GM23338 (cell line): ENCODE measurements at regions not wholly inside any gene's neighbourhood (a gene's known extent, or its start where the extent isn't known, plus 50 kb on each side); places are given as distances from the start of the nearest gene placed in this dataset.
A peak's percentile ranks its signal among the peaks of the same experiment; 100 is the strongest.

Experiments used
- ATAC-seq: fragments of 200-7000 bp; cut with Tn5 transposase; 3 replicates; pipeline ENCODE4 v1.9.1; 2020
- DNase-seq: peaks from one replicate; pipeline ENCODE4 v3.0.0-alpha.2; 2015; ENCODE audit warnings: low spot score
- H2AFZ ChIP-seq: fragments of 200-600 bp; sonication (generic); 2 replicates; pipeline ENCODE4 v1.8.0; 2016; ENCODE audit warnings: antibody characterized with exemption, mild to moderate bottlenecking, moderate library complexity
- H3F3A ChIP-seq: fragments of 200-600 bp; sonication (generic); replicated peaks from 2 replicates; pipeline ENCODE4 v1.8.0; 2017; ENCODE audit warnings: antibody characterized with exemption, mixed run types, low read depth
- H3K27ac ChIP-seq: fragments of 200-600 bp; sonication (generic); 2 replicates; pipeline ENCODE4 v1.6.1; 2016; ENCODE audit warnings: low read depth
- H3K27me3 ChIP-seq: fragments of 200-600 bp; sonication (generic); 2 replicates; pipeline ENCODE4 v1.8.0; 2016; ENCODE audit warnings: mild to moderate bottlenecking, mixed run types, moderate library complexity; ENCODE audit not compliant: insufficient read depth
- H3K36me3 ChIP-seq: fragments of 200-600 bp; sonication (generic); 2 replicates; pipeline ENCODE4 v1.8.0; 2016; ENCODE audit warnings: mild to moderate bottlenecking; ENCODE audit not compliant: insufficient read depth
- H3K4me1 ChIP-seq: fragments of 200-600 bp; sonication (generic); 2 replicates; pipeline ENCODE4 v1.8.0; 2016; ENCODE audit warnings: mild to moderate bottlenecking, moderate library complexity; ENCODE audit not compliant: insufficient read depth
- H3K4me2 ChIP-seq: fragments of 200-600 bp; sonication (generic); 2 replicates; pipeline ENCODE4 v1.7.1; 2017; ENCODE audit warnings: mixed run types
- H3K4me3 ChIP-seq: fragments of 200-600 bp; sonication (generic); 2 replicates; pipeline ENCODE4 v1.6.1; 2016; ENCODE audit warnings: mixed run types
- H3K79me2 ChIP-seq: fragments of 200-600 bp; sonication (generic); replicated peaks from 2 replicates; pipeline ENCODE4 v1.8.0; 2017; ENCODE audit warnings: mild to moderate bottlenecking; ENCODE audit not compliant: insufficient read depth
- H3K9me2 ChIP-seq: fragments of 200-600 bp; sonication (generic); 2 replicates; pipeline ENCODE4 v1.8.0; 2017; ENCODE audit not compliant: insufficient read depth
- H4K20me1 ChIP-seq: fragments of 200-600 bp; sonication (generic); replicated peaks from 2 replicates; pipeline ENCODE4 v1.8.0; 2017; ENCODE audit warnings: mild to moderate bottlenecking; ENCODE audit not compliant: insufficient read depth
- H3K27ac Mint-ChIP-seq: 2 replicates; pipeline ENCODE4 v1.8.0; 2020; ENCODE audit warnings: inconsistent platforms, mild to moderate bottlenecking, moderate library complexity, mixed read lengths
- H3K27me3 Mint-ChIP-seq: 3 replicates; pipeline ENCODE4 v1.8.0; 2022; ENCODE audit warnings: low read depth, mild to moderate bottlenecking, moderate library complexity, mixed read lengths, inconsistent platforms; ENCODE audit not compliant: insufficient read depth, poor library complexity
- H3K36me3 Mint-ChIP-seq: 3 replicates; pipeline ENCODE4 v1.8.0; 2021; ENCODE audit warnings: low read depth, mild to moderate bottlenecking, inconsistent platforms, moderate library complexity, mixed read lengths
- H3K4me1 Mint-ChIP-seq: 3 replicates; pipeline ENCODE4 v1.8.0; 2020; ENCODE audit warnings: mild to moderate bottlenecking, inconsistent platforms, mixed read lengths
- H3K4me3 Mint-ChIP-seq: 3 replicates; pipeline ENCODE4 v1.8.0; 2021; ENCODE audit warnings: moderate library complexity, mild to moderate bottlenecking, inconsistent platforms, mixed read lengths
- H3K9me3 Mint-ChIP-seq: 3 replicates; pipeline ENCODE4 v1.8.0; 2020; ENCODE audit warnings: moderate library complexity, mild to moderate bottlenecking, inconsistent platforms, mixed read lengths
- JUNB ChIP-seq: IDR thresholded peaks from one replicate; pipeline ENCODE4 v1.6.1; 2016; ENCODE audit warnings: antibody characterized with exemption; ENCODE audit not compliant: unreplicated experiment
- NANOG ChIP-seq: IDR thresholded peaks from 2 replicates; pipeline ENCODE4 v1.6.1; 2016; ENCODE audit warnings: antibody characterized with exemption, borderline replicate concordance
- STAT1 ChIP-seq: IDR thresholded peaks from one replicate; pipeline ENCODE4 v1.6.1; 2016; ENCODE audit warnings: antibody characterized with exemption; ENCODE audit not compliant: unreplicated experiment
- ZNF114 ChIP-seq: fragments of 250-450 bp; sonication (Bioruptor Pico); IDR thresholded peaks from 2 replicates; pipeline ENCODE4 v1.5.0; 2020; ENCODE audit warnings: mild to moderate bottlenecking, moderate library complexity
- ZNF331 ChIP-seq: fragments of 250-450 bp; sonication (Bioruptor Pico); IDR thresholded peaks from 2 replicates; pipeline ENCODE4 v1.5.0; 2020; ENCODE audit warnings: low read depth, mild to moderate bottlenecking, moderate library complexity
- TF ChIP-seq, protein P1 (sequence below), 2 experiments: fragments of 200-600 bp in 1 of 2; sonication (generic) in 1 of 2; conservative IDR thresholded peaks; 2 replicates each; pipeline versions ENCODE4 v1.5.1 to v1.6.1; 2016 to 2017; ENCODE audit warnings: antibody characterized with exemption in 2 of 2, low read depth in 2 of 2, mild to moderate bottlenecking in 2 of 2, moderate library complexity in 1 of 2
- TF ChIP-seq, protein P2 (sequence below): fragments of 250-450 bp; sonication (Bioruptor Pico); IDR thresholded peaks from 2 replicates; pipeline ENCODE4 v1.5.0; 2020; ENCODE audit warnings: mild to moderate bottlenecking, moderate library complexity

DNA sequence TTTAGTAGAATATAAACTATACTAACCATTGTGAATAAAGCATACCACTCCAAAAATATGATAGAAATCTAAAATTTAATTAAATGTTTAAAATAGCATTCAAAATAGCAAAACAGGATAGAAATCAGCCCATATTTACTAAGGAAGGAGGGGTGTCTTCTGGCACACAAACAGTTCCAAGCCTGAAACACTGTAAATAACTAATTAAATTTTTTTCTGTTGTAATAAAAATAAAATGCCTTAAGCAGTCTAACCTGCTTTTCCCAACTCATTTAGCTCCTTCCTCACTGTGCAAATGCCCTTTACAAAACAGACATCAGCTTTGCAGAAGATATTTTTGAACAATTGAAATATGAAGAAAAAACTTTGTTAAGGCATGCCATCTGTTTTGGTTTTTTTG, 707.1 kb upstream of the USP15 start (continued):
- TF ChIP-seq NANOG (no peak), ZNF331 (no peak), ZNF114 (CRISPR knock-in tag) (no peak), JUNB (no peak)
- TF ChIP-seq, protein P1, sequence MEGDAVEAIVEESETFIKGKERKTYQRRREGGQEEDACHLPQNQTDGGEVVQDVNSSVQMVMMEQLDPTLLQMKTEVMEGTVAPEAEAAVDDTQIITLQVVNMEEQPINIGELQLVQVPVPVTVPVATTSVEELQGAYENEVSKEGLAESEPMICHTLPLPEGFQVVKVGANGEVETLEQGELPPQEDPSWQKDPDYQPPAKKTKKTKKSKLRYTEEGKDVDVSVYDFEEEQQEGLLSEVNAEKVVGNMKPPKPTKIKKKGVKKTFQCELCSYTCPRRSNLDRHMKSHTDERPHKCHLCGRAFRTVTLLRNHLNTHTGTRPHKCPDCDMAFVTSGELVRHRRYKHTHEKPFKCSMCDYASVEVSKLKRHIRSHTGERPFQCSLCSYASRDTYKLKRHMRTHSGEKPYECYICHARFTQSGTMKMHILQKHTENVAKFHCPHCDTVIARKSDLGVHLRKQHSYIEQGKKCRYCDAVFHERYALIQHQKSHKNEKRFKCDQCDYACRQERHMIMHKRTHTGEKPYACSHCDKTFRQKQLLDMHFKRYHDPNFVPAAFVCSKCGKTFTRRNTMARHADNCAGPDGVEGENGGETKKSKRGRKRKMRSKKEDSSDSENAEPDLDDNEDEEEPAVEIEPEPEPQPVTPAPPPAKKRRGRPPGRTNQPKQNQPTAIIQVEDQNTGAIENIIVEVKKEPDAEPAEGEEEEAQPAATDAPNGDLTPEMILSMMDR (conservative IDR thresholded peaks at IDR 0.05; ENCODE audit: low read depth in 2 of 2), result no peak

DNA sequence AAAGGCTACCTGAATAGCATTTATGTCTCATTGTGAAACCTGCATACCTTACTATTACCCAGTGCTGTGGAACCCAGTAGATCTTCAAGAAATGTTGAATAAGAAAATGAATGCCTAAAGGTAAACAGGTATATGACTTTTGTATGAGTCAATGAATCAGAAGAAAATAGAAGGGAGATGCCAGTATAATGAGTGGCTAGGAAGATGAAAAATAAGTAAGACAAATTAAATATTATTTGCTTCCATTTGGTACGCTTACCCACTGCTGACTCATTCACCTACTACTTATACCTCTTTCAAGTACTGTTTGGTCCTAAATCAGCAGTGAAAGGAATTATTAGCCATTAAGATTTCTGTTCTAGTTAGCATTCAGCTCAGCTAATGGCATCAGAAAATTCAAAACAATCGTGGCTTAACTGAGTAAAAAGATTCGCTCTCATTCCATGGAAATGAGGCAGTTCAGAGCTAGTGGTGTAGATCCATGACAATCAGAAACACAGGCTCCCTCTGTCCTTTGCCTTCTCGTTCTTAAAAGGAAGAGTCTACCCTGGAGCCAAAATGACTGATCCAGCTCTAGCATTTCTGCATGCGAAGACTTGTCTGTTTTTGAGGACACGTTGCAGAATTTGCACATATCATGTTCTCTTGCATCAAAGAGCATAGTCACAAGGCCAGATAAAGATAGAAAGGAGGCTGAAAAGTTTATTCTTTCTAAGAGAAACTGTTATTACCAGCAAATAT, 705.8 kb upstream of the USP15 start:
- no peak overlapping the region for H3K27ac Mint-ChIP-seq

DNA sequence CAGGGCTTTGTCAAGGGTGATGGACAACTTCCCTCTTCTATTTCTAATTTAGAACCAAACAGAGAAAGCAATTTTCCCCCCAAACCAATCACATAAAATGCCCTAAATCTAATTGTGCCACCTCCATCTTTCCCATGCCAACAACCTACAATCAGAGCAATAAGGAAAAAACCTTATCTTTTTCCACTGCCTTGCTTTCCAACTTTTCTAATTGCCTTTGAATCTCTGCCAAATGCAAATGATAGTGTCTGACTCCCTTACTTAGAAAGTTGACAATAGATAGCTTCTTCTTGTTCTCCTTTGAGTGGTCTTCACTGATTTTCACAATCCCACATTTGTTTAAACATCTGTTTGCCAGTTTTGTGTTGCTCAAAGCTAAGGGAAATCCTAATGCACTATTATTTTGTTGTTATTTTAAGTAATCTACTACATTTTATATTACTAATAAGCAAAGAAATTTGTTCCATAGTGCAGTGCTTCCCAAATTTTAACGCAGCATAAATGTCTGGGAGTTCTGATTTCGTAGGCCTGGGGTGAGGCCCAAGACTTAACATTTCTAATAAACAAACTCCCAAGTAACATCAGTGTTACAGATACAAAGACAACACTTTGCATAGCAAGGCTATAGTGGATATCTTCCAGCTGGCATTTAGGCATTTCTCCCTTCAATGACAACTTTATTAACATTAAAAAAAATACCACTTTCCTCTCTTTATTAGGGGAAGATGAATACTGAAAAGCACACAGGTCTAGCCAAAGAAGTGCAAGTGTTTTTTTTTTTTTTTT, 696.3 kb upstream of the USP15 start:
- peaks cover 8% of the 10 kb centered on the region for H3K27me3 Mint-ChIP-seq
- no peaks in the 10 kb centered on the region; the same call in 2 of the 3 replicates for H3K9me3 Mint-ChIP-seq
- Histone ChIP-seq H3K4me1 (peaks cover 33% of the 10 kb centered on the region), H3K79me2 (no peaks in the 10 kb centered on the region), H2AFZ (no peak overlapping the region), H3K4me2 (no peak overlapping the region), H3F3A (no peaks in the 10 kb centered on the region), H3K9me2 (no peaks in the 10 kb centered on the region), H3K27me3 (no peaks in the 10 kb centered on the region), H3K36me3 (no peaks in the 10 kb centered on the region), H4K20me1 (no peaks in the 10 kb centered on the region), H3K27ac (no peak overlapping the region), H3K4me3 (no peak overlapping the region)
- DNase-seq (no peak), ATAC-seq (no peak)
- H3K27ac Mint-ChIP-seq, result no peak overlapping the region
- no peaks in the 10 kb centered on the region; the same call in 2 of the 3 replicates for H3K36me3 Mint-ChIP-seq
- H3K4me1 Mint-ChIP-seq, result peaks cover 36% of the 10 kb centered on the region
- no peak overlapping the region for H3K4me3 Mint-ChIP-seq
- TF ChIP-seq, protein P1 (conservative IDR thresholded peaks at IDR 0.05; ENCODE audit: low read depth in 2 of 2), result no peak
- TF ChIP-seq, protein P2, sequence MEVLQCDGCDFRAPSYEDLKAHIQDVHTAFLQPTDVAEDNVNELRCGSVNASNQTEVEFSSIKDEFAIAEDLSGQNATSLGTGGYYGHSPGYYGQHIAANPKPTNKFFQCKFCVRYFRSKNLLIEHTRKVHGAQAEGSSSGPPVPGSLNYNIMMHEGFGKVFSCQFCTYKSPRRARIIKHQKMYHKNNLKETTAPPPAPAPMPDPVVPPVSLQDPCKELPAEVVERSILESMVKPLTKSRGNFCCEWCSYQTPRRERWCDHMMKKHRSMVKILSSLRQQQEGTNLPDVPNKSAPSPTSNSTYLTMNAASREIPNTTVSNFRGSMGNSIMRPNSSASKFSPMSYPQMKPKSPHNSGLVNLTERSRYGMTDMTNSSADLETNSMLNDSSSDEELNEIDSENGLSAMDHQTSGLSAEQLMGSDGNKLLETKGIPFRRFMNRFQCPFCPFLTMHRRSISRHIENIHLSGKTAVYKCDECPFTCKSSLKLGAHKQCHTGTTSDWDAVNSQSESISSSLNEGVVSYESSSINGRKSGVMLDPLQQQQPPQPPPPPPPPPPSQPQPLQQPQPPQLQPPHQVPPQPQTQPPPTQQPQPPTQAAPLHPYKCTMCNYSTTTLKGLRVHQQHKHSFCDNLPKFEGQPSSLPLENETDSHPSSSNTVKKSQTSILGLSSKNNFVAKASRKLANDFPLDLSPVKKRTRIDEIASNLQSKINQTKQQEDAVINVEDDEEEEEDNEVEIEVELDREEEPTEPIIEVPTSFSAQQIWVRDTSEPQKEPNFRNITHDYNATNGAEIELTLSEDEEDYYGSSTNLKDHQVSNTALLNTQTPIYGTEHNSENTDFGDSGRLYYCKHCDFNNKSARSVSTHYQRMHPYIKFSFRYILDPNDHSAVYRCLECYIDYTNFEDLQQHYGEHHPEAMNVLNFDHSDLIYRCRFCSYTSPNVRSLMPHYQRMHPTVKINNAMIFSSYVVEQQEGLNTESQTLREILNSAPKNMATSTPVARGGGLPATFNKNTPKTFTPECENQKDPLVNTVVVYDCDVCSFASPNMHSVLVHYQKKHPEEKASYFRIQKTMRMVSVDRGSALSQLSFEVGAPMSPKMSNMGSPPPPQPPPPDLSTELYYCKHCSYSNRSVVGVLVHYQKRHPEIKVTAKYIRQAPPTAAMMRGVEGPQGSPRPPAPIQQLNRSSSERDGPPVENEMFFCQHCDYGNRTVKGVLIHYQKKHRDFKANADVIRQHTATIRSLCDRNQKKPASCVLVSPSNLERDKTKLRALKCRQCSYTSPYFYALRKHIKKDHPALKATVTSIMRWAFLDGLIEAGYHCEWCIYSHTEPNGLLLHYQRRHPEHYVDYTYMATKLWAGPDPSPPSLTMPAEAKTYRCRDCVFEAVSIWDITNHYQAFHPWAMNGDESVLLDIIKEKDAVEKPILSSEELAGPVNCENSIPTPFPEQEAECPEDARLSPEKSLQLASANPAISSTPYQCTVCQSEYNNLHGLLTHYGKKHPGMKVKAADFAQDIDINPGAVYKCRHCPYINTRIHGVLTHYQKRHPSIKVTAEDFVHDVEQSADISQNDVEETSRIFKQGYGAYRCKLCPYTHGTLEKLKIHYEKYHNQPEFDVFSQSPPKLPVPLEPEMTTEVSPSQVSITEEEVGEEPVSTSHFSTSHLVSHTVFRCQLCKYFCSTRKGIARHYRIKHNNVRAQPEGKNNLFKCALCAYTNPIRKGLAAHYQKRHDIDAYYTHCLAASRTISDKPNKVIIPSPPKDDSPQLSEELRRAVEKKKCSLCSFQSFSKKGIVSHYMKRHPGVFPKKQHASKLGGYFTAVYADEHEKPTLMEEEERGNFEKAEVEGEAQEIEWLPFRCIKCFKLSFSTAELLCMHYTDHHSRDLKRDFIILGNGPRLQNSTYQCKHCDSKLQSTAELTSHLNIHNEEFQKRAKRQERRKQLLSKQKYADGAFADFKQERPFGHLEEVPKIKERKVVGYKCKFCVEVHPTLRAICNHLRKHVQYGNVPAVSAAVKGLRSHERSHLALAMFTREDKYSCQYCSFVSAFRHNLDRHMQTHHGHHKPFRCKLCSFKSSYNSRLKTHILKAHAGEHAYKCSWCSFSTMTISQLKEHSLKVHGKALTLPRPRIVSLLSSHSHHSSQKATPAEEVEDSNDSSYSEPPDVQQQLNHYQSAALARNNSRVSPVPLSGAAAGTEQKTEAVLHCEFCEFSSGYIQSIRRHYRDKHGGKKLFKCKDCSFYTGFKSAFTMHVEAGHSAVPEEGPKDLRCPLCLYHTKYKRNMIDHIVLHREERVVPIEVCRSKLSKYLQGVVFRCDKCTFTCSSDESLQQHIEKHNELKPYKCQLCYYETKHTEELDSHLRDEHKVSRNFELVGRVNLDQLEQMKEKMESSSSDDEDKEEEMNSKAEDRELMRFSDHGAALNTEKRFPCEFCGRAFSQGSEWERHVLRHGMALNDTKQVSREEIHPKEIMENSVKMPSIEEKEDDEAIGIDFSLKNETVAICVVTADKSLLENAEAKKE (CRISPR knock-in tag), result no peak

More for the DNA sequence above, 705.8 kb upstream of the USP15 start:
- Mint-ChIP-seq H3K27me3 (no peaks in the 10 kb centered on the region), H3K9me3 (peaks cover 7% of the 10 kb centered on the region; the same call in 2 of the 3 replicates), H3K36me3 (peaks cover 4% of the 10 kb centered on the region; the same call in 2 of the 3 replicates), H3K4me3 (no peak overlapping the region), H3K4me1 (no peaks in the 10 kb centered on the region)
- Histone ChIP-seq H3K4me1 (no peaks in the 10 kb centered on the region), H3K4me3 (no peak overlapping the region), H4K20me1 (no peaks in the 10 kb centered on the region), H3K4me2 (no peak overlapping the region), H3K27me3 (no peaks in the 10 kb centered on the region), H3K79me2 (no peaks in the 10 kb centered on the region), H3K36me3 (no peaks in the 10 kb centered on the region), H3K27ac (no peak overlapping the region), H2AFZ (peak overlapping the region; percentile 0; the same call in 1 of the 2 replicates), H3K9me2 (no peaks in the 10 kb centered on the region), H3F3A (no peaks in the 10 kb centered on the region)
- ATAC-seq, result no peak
- no peak for DNase-seq
- TF ChIP-seq STAT1 (no peak), ZNF114 (CRISPR knock-in tag) (no peak), NANOG (no peak)
